Endothelial cell of umbilical vein (primary cell): ENCODE measurements at regions not wholly inside any gene's neighbourhood (a gene's known extent, or its start where the extent isn't known, plus 50 kb on each side); places are given as distances from the start of the nearest gene placed in this dataset.

Source experiments
- BruUV-seq: library from RNA; stranded (reverse); fragments of 400-500 nt; replicated peaks from 2 replicates; lab custom pipeline; 2021; lab: Mats Ljungman, UMichigan
- CTCF ChIA-PET: fragments of 300-600, 350-600 bp; sonication (Branson Sonifier 250); formaldehyde crosslinking; loops from one replicate; lab custom pipeline; 2021; ENCODE audit warnings: antibody characterized with exemption, inconsistent platforms; lab: Charles Lee
- POLR2A ChIA-PET: fragments of 300-600, 350-600 bp; sonication (Branson Sonifier 250); formaldehyde crosslinking; loops from one replicate; lab custom pipeline; 2021; ENCODE audit warnings: antibody characterized with exemption, inconsistent platforms; lab: Charles Lee
- DNase-seq: peaks from one replicate; pipeline ENCODE4 v3.0.0-alpha.2; 2011; ENCODE audit warnings: low read depth, low spot score
- FAIRE-seq: peaks from 2 replicates; lab custom pipeline; 2011; peaks lifted over from hg19 to GRCh38; lab: Jason Lieb, UNC
- H2AFZ ChIP-seq: 2 replicates; pipeline ENCODE4 v1.6.0; 2012; ENCODE audit warnings: low read depth, low read length, control low read depth, inconsistent platforms
- H3K27ac ChIP-seq: 2 replicates; pipeline ENCODE4 v1.5.1; 2011; ENCODE audit warnings: low read depth, mild to moderate bottlenecking, control low read depth, low read length, moderate library complexity; ENCODE audit not compliant: insufficient read depth
- H3K27me3 ChIP-seq, 2 experiments: 2 replicates each; pipeline versions ENCODE4 v1.6.0 to v1.6.1; 2011; ENCODE audit warnings: low read length in 2 of 2, mixed read lengths in 1 of 2; ENCODE audit not compliant: control insufficient read depth in 2 of 2, insufficient read depth in 2 of 2
- H3K36me3 ChIP-seq, 2 experiments: 2 replicates in 1 of 2; 3 replicates in 1 of 2; pipeline ENCODE4 v1.5.1; 2011; ENCODE audit warnings: low read length in 2 of 2, mild to moderate bottlenecking in 1 of 2, moderate library complexity in 1 of 2; ENCODE audit not compliant: control insufficient read depth in 2 of 2, insufficient read depth in 2 of 2; ENCODE audit errors: extremely low read depth in 1 of 2
- H3K4me1 ChIP-seq: 3 replicates; pipeline ENCODE4 v1.5.1; 2011; ENCODE audit warnings: mild to moderate bottlenecking, low read length; ENCODE audit not compliant: control insufficient read depth, insufficient read depth; ENCODE audit errors: extremely low read depth
- H3K4me2 ChIP-seq: 2 replicates; pipeline ENCODE4 v1.6.1; 2011; ENCODE audit warnings: low read length, control low read depth, mixed read lengths; ENCODE audit not compliant: insufficient read depth
- H3K4me3 ChIP-seq, 3 experiments: fragments of 200-600 bp in 1 of 3; sonication (generic), shearing (Covaris generic) in 1 of 3; replicated peaks in 1 of 3; 2 replicates each; pipeline ENCODE4 v1.5.1; 2011 to 2016; ENCODE audit warnings: control low read depth in 3 of 3, low read length in 3 of 3, mild to moderate bottlenecking in 2 of 3, inconsistent platforms in 1 of 3, low read depth in 1 of 3, moderate library complexity in 1 of 3; ENCODE audit not compliant: insufficient read depth in 1 of 3
- H3K79me2 ChIP-seq: 2 replicates; pipeline ENCODE4 v1.6.0; 2012; ENCODE audit warnings: low read length, inconsistent platforms; ENCODE audit not compliant: control insufficient read depth, insufficient read depth
- H3K9ac ChIP-seq: replicated peaks from 2 replicates; pipeline ENCODE3; 2011; ENCODE audit warnings: low read length, control low read depth; ENCODE audit not compliant: insufficient read depth; ENCODE audit errors: extremely low read depth
- H3K9me1 ChIP-seq: replicated peaks from 3 replicates; pipeline ENCODE4 v1.6.0; 2011; ENCODE audit warnings: mild to moderate bottlenecking, low read length; ENCODE audit not compliant: control insufficient read depth, insufficient read depth; ENCODE audit errors: extremely low read depth
- H3K9me3 ChIP-seq: replicated peaks from 2 replicates; pipeline ENCODE4 v1.5.1; 2012; ENCODE audit warnings: low read length, inconsistent platforms; ENCODE audit not compliant: control insufficient read depth, insufficient read depth
- H4K20me1 ChIP-seq: replicated peaks from 2 replicates; pipeline ENCODE3; 2011; ENCODE audit warnings: mild to moderate bottlenecking, low read length; ENCODE audit not compliant: control insufficient read depth, insufficient read depth; ENCODE audit errors: extremely low read depth
- CTCF ChIP-seq, 2 donors: IDR thresholded peaks; 1 replicate in 1 of 2; 2 replicates in 1 of 2; pipeline ENCODE4 v1.5.1; 2011; ENCODE audit warnings: low read length in 2 of 2, mild to moderate bottlenecking in 2 of 2, moderate library complexity in 2 of 2, control low read depth in 1 of 2, inconsistent platforms in 1 of 2, low read depth in 1 of 2; ENCODE audit not compliant: insufficient read depth in 1 of 2; ENCODE audit errors: extremely low read depth in 1 of 2
- EZH2 ChIP-seq: IDR thresholded peaks from 2 replicates; pipeline ENCODE4 v1.6.1; 2012; ENCODE audit warnings: borderline replicate concordance, low read depth, mild to moderate bottlenecking, moderate library complexity, low read length, inconsistent platforms; ENCODE audit not compliant: severe bottlenecking
- FOS ChIP-seq: IDR thresholded peaks from 2 replicates; pipeline ENCODE4 v1.6.1; 2011; ENCODE audit warnings: mild to moderate bottlenecking, low read length, moderate library complexity, borderline replicate concordance; ENCODE audit not compliant: insufficient read depth
- GATA2 ChIP-seq: IDR thresholded peaks from 2 replicates; pipeline ENCODE4 v1.7.0; 2011; ENCODE audit warnings: low read depth, mild to moderate bottlenecking, moderate library complexity, mixed read lengths, low read length; ENCODE audit not compliant: insufficient read length, insufficient read depth
- JUN ChIP-seq: IDR thresholded peaks from 2 replicates; pipeline ENCODE4 v1.6.1; 2011; ENCODE audit warnings: borderline replicate concordance, low read depth; ENCODE audit not compliant: insufficient read length, insufficient read depth
- MAX ChIP-seq: IDR thresholded peaks from 2 replicates; pipeline ENCODE4 v1.6.1; 2011; ENCODE audit not compliant: insufficient read depth, insufficient read length
- MYC ChIP-seq: IDR thresholded peaks from one replicate; pipeline ENCODE4 v1.6.1; 2011; ENCODE audit warnings: mild to moderate bottlenecking, low read depth, low read length
- POLR2A ChIP-seq: IDR thresholded peaks from 2 replicates; pipeline ENCODE4 v1.6.1; 2012; ENCODE audit warnings: low read depth, mild to moderate bottlenecking, control low read depth, low read length
- POLR2AphosphoS5 ChIP-seq: IDR thresholded peaks from 2 replicates; pipeline ENCODE4 v1.6.1; 2012; ENCODE audit warnings: low read depth, mild to moderate bottlenecking, control low read depth, low read length, moderate library complexity; ENCODE audit not compliant: insufficient read depth
- dilution Hi-C: fragments of 300-500 bp; cut with MboI; formaldehyde crosslinking; loops from one replicate; pipeline ENCODE4 v1.15.0; 2019; ENCODE audit warnings: low sequenced_read_pairs; ENCODE audit not compliant: extremely low pct_ligation_motif_present
- intact Hi-C: fragments of 100-400 bp; cut with micrococcal nuclease; formaldehyde crosslinking; loops from one replicate; pipeline ENCODE4 v1.10.0; 2022

GRCh38 chr15:91689377-91689776 lies 164.1 kb upstream of the SLCO3A1 start:
- FAIRE-seq (no peak), DNase-seq (no peak)
- Histone ChIP-seq H3K9me3 (peaks cover 2% of the 10 kb centered on the region), H3K9me1 (no peaks in the 10 kb centered on the region), H3K36me3 (no peaks in the 10 kb centered on the region), H3K4me3 (no peak overlapping the region), H3K27me3 (no peaks in the 10 kb centered on the region), H3K9ac (no peak overlapping the region), H3K27ac (no peak overlapping the region), H3K4me2 (no peak overlapping the region), H4K20me1 (no peaks in the 10 kb centered on the region), H2AFZ (no peak overlapping the region), H3K4me1 (no peaks in the 10 kb centered on the region), H3K79me2 (no peaks in the 10 kb centered on the region)
- dilution Hi-C loops: no loop called here
- no TSS peak for BruUV-seq
- intact Hi-C loops: no loop called here
- POLR2A ChIA-PET: no interaction called here
- TF ChIP-seq POLR2A: no peak
- TF ChIP-seq POLR2AphosphoS5: no peak
- TF ChIP-seq EZH2: no peak
- no peak for TF ChIP-seq JUN
- CTCF ChIA-PET: no interaction called here

- POLR2A ChIA-PET: no interaction called here
- Histone ChIP-seq H3K27ac (no peak overlapping the region), H3K9me1 (no peaks in the 10 kb centered on the region), H2AFZ (no peak overlapping the region), H3K36me3 (no peaks in the 10 kb centered on the region), H3K9me3 (peaks cover 4% of the 10 kb centered on the region), H3K79me2 (no peaks in the 10 kb centered on the region), H3K4me2 (no peak overlapping the region), H3K9ac (no peak overlapping the region), H3K4me3 (no peak overlapping the region), H4K20me1 (no peaks in the 10 kb centered on the region), H3K4me1 (no peaks in the 10 kb centered on the region), H3K27me3 (no peaks in the 10 kb centered on the region)
- TF ChIP-seq MYC (no peak), JUN (no peak), EZH2 (no peak), CTCF (IDR thresholded peaks at IDR 0.05; ENCODE audit: extremely low read depth in 1 of 2, insufficient read depth in 1 of 2, low read depth in 1 of 2, low read length in 2 of 2) (no peak), GATA2 (no peak), MAX (no peak), FOS (no peak), POLR2AphosphoS5 (no peak), POLR2A (no peak)
- FAIRE-seq (no peak), DNase-seq (no peak)
- dilution Hi-C loops (no loop called here), intact Hi-C loops (no loop called here)
- no TSS peak for BruUV-seq
- CTCF ChIA-PET: no interaction called here
Measured at GRCh38 chr15:91692596-91692995, 160.9 kb upstream of the SLCO3A1 start.
